ENCODE measurements at regions not wholly inside any gene's neighbourhood (a gene's known extent, or its start where the extent isn't known, plus 50 kb on each side); places are given as distances from the start of the nearest gene placed in this dataset.

DNA sequence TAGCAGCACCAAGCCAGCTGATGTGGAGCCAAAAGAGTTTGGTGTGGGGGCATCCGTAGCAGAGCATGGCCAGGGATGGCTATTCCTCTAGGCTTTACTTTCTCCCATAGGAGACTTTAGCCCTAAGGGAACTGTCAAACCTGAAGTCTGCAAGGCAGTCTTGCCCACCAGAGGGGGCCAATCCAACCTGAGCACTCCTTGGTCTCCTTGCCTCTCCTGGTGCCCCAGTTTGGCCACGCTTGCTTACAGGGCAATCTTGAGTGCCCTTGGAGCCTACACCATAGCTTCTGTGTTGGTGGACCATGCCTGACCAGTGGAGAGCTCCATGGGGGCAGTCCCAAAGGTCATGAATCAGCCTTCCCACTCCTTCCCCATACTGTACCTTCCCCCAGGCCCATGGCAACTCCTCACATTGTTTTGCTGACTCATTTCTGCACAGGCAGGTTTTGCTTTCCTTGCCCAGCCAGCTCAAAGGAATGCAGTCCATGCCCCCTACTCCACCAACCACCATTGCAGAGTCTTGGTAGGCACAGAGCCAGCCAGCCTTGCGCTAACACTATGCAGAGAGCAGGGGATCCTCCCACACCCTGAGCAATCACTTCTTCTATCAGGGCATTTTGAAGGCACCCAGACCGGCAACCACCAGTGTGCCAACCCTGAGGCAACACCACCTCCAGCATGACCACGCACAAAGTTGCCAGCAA lies 1421.2 kb upstream of the RAG2 start:
- TF ChIP-seq POLR2A (IDR thresholded peaks at IDR 0.05; ENCODE audit: low read length) (no peak), GATA1 (IDR thresholded peaks at IDR 0.05; ENCODE audit: low read depth, low read length) (no peak)
